Neural cell (in vitro differentiated cells): ENCODE measurements at regions not wholly inside any gene's neighbourhood (a gene's known extent, or its start where the extent isn't known, plus 50 kb on each side); places are given as distances from the start of the nearest gene placed in this dataset.

Experiments used
- CTCF ChIP-seq: fragments of 450-650 bp; IDR thresholded peaks from 2 replicates; pipeline ENCODE4 v1.5.1; 2014; ENCODE audit warnings: antibody characterized with exemption, mild to moderate bottlenecking, moderate library complexity; ENCODE audit not compliant: poor library complexity, severe bottlenecking
- POLR2AphosphoS5 ChIP-seq: IDR thresholded peaks from 2 replicates; pipeline ENCODE4 v1.6.1; 2012

GRCh38 chr21:20351138-20351537 lies 647.1 kb upstream of the NCAM2 start:
- TF ChIP-seq CTCF (no peak), POLR2AphosphoS5 (no peak)
